ENCODE measurements at regions not wholly inside any gene's neighbourhood (a gene's known extent, or its start where the extent isn't known, plus 50 kb on each side); places are given as distances from the start of the nearest gene placed in this dataset.
"Not testable (repeated sequence)": the region's sequence is repeated elsewhere in the genome, so short reads cannot be mapped to it uniquely, and the experiment has no call there.

GRCh38 chr12:9413862-9414261 lies 193.9 kb downstream of the KLRB1 start:
- in situ Hi-C loops (cut with MboI; ENCODE audit: low sequenced_read_pairs): not testable (repeated sequence)

- in situ Hi-C loops (cut with MboI; ENCODE audit: low sequenced_read_pairs): not testable (repeated sequence)
These were observed 195.3 kb downstream of the KLRB1 start for GRCh38 chr12:9412459-9412858.

GRCh38 chr12:9411616-9412268 lies 196.0 kb downstream of the KLRB1 start:
- in situ Hi-C loops (cut with MboI; ENCODE audit: low sequenced_read_pairs): not testable (repeated sequence)

- in situ Hi-C loops (cut with MboI; ENCODE audit: low sequenced_read_pairs): not testable (repeated sequence)
These were observed 199.2 kb upstream of the PZP start for GRCh38 chr12:9407425-9407748.

GRCh38 chr12:9406564-9407424 lies 198.6 kb upstream of the PZP start:
- in situ Hi-C loops (cut with MboI; ENCODE audit: low sequenced_read_pairs): no loop called here

- in situ Hi-C loops (cut with MboI; ENCODE audit: low sequenced_read_pairs): no loop called here
These were observed 197.8 kb upstream of the PZP start for GRCh38 chr12:9405886-9406563.

- in situ Hi-C loops (cut with MboI; ENCODE audit: low sequenced_read_pairs): no loop called here
These were observed 196.5 kb upstream of the PZP start for GRCh38 chr12:9404469-9405260.

- in situ Hi-C loops (cut with MboI; ENCODE audit: low sequenced_read_pairs): no loop called here
These were observed 195.8 kb upstream of the PZP start for GRCh38 chr12:9404031-9404430.

- in situ Hi-C loops (cut with MboI; ENCODE audit: low sequenced_read_pairs): not testable (repeated sequence)
These were observed 194.3 kb upstream of the PZP start for GRCh38 chr12:9402432-9403040.

GRCh38 chr12:9396367-9396766 lies 188.2 kb upstream of the PZP start:
- in situ Hi-C loops (cut with MboI; ENCODE audit: low sequenced_read_pairs): not testable (repeated sequence)

- in situ Hi-C loops (cut with MboI; ENCODE audit: low sequenced_read_pairs): not testable (repeated sequence)
These were observed 187.0 kb upstream of the PZP start for GRCh38 chr12:9395220-9395619.

GRCh38 chr12:9392842-9393241 lies 184.6 kb upstream of the PZP start:
- in situ Hi-C loops (cut with MboI; ENCODE audit: low sequenced_read_pairs): no loop called here

GRCh38 chr12:9391815-9392214 lies 183.6 kb upstream of the PZP start:
- in situ Hi-C loops (cut with MboI; ENCODE audit: low sequenced_read_pairs): no loop called here

- in situ Hi-C loops (cut with MboI; ENCODE audit: low sequenced_read_pairs): no loop called here
These were observed 182.6 kb upstream of the PZP start for GRCh38 chr12:9390761-9391160.

- in situ Hi-C loops (cut with MboI; ENCODE audit: low sequenced_read_pairs): no loop called here
These were observed 181.6 kb upstream of the PZP start for GRCh38 chr12:9389796-9390195.

- in situ Hi-C loops (cut with MboI; ENCODE audit: low sequenced_read_pairs): no loop called here
These were observed 180.2 kb upstream of the PZP start for GRCh38 chr12:9388379-9388778.

GRCh38 chr12:9387450-9387849 lies 179.3 kb upstream of the PZP start:
- in situ Hi-C loops (cut with MboI; ENCODE audit: low sequenced_read_pairs): no loop called here

GRCh38 chr12:9383585-9383984 lies 175.4 kb upstream of the PZP start:
- in situ Hi-C loops (cut with MboI; ENCODE audit: low sequenced_read_pairs): no loop called here

GRCh38 chr12:9381619-9382018 lies 173.4 kb upstream of the PZP start:
- in situ Hi-C loops (cut with MboI; ENCODE audit: low sequenced_read_pairs): no loop called here

GRCh38 chr12:9380650-9381049 lies 172.5 kb upstream of the PZP start:
- in situ Hi-C loops (cut with MboI; ENCODE audit: low sequenced_read_pairs): no loop called here

All from HL-60/S4 treated with retinoic acid at 250 ng/mL for 4 days and 3 days (cell line).